Left lung (tissue), 4 donors: ENCODE measurements at regions not wholly inside any gene's neighbourhood (a gene's known extent, or its start where the extent isn't known, plus 50 kb on each side); places are given as distances from the start of the nearest gene placed in this dataset.

Source experiments
- ATAC-seq: fragments of 200-7000 bp; cut with Tn5 transposase; one replicate; pipeline ENCODE4 v1.9.1; 2020; ENCODE audit warnings: moderate library complexity
- DNase-seq, 4 donors: peaks; one replicate each; pipeline ENCODE4 v3.0.0-alpha.2; 2013 to 2020
- H3K27ac ChIP-seq, 2 donors: fragments of 200-600 bp; sonication (generic) in 1 of 2; one replicate each; pipeline versions ENCODE4 v1.5.0 to v1.8.0; 2020 to 2021
- H3K27me3 ChIP-seq, 2 donors: fragments of 200-600 bp; sonication (generic) in 1 of 2; one replicate each; pipeline versions ENCODE4 v1.5.0 to v1.8.0; 2020 to 2021
- H3K36me3 ChIP-seq, 2 donors: fragments of 200-600 bp; sonication (generic) in 1 of 2; one replicate each; pipeline versions ENCODE4 v1.5.0 to v1.8.0; 2020 to 2021
- H3K4me1 ChIP-seq, 2 donors: fragments of 200-600 bp; one replicate each; pipeline ENCODE4 v1.8.0; 2021
- H3K4me3 ChIP-seq, 2 donors: fragments of 200-600 bp; sonication (generic) in 1 of 2; one replicate each; pipeline versions ENCODE4 v1.5.0 to v1.8.0; 2020 to 2021; ENCODE audit warnings: mild to moderate bottlenecking in 1 of 2
- H3K9me3 ChIP-seq, 2 donors: fragments of 200-600 bp; sonication (generic) in 1 of 2; one replicate each; pipeline versions ENCODE4 v1.5.0 to v1.8.0; 2020 to 2021
- intact Hi-C, 2 donors: fragments of 100-400 bp; cut with DNase I; formaldehyde crosslinking; loops; one replicate each; pipeline versions ENCODE4 v1.11.2 to v1.14.2; 2022
- TF ChIP-seq, protein P1 (sequence below), 2 donors: fragments of 200-600 bp; sonication (generic) in 1 of 2; IDR thresholded peaks; one replicate each; pipeline versions ENCODE4 v1.5.0 to v1.8.0; 2021; ENCODE audit warnings: antibody characterized with exemption in 2 of 2
- donor health status: DM: no; HTN: yes; CAD: no.
- donor health status: DM: no; HTN: no; CAD: no.

DNA sequence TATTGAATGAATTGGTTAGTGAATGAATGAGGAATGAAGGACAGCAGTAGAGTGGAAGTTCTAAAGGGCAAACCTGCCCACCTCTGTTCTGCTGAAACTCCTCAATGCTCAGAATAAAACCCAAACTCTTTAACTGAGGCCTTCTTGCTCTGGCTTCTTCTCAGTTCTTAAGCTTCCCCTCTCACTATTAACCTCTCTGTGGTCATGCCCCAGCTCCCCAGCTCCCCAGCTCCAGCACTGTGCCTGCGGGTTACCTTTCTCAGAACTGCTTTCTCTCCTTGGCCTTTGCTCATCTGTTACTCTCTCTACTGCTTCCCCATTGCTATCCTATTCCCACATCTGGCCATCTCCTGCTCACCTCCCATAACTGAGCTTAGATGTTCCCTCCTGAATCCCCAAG is 137.4 kb downstream of the NXPE2 start:
- DNase-seq = no peak
- TF ChIP-seq, protein P1, sequence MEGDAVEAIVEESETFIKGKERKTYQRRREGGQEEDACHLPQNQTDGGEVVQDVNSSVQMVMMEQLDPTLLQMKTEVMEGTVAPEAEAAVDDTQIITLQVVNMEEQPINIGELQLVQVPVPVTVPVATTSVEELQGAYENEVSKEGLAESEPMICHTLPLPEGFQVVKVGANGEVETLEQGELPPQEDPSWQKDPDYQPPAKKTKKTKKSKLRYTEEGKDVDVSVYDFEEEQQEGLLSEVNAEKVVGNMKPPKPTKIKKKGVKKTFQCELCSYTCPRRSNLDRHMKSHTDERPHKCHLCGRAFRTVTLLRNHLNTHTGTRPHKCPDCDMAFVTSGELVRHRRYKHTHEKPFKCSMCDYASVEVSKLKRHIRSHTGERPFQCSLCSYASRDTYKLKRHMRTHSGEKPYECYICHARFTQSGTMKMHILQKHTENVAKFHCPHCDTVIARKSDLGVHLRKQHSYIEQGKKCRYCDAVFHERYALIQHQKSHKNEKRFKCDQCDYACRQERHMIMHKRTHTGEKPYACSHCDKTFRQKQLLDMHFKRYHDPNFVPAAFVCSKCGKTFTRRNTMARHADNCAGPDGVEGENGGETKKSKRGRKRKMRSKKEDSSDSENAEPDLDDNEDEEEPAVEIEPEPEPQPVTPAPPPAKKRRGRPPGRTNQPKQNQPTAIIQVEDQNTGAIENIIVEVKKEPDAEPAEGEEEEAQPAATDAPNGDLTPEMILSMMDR (IDR thresholded peaks at IDR 0.05) = no peak
- Histone ChIP-seq H3K4me3 (no peak overlapping the region), H3K4me1 (no peaks in the 10 kb centered on the region), H3K27ac (no peak overlapping the region), H3K36me3 (no peaks in the 10 kb centered on the region), H3K9me3 (no peaks in the 10 kb centered on the region), H3K27me3 (peaks cover 0 to 12% of the 10 kb centered on the region in 2 donors)
- ATAC-seq = no peak
- intact Hi-C loops = no loop called here

DNA sequence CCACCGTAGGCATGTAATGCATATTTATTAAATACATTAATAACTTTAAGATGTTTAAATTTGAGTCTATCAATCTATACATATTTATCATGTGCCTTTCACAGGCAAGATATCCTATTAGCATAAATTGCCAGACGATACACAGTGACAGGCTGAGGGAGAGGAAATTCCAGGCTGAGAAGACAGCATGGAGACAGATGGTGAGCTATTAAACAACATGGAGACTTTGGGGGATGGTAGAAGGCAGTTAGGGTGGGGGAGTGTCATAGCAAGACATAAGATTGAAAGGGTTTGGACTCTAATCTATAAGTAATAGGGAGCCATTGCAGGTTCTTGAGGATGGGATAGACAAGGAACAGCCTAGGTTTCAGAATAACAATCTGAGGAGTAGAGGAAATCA is 138.5 kb downstream of the NXPE2 start:
- TF ChIP-seq, protein P1 (IDR thresholded peaks at IDR 0.05) = no peak
- no peak for DNase-seq
- ATAC-seq = no peak
- Histone ChIP-seq H3K36me3 (no peaks in the 10 kb centered on the region), H3K4me3 (no peak overlapping the region), H3K27ac (no peak overlapping the region), H3K27me3 (peaks cover 0 to 12% of the 10 kb centered on the region in 2 donors), H3K4me1 (no peaks in the 10 kb centered on the region), H3K9me3 (no peaks in the 10 kb centered on the region)
- intact Hi-C loops = no loop called here

DNA sequence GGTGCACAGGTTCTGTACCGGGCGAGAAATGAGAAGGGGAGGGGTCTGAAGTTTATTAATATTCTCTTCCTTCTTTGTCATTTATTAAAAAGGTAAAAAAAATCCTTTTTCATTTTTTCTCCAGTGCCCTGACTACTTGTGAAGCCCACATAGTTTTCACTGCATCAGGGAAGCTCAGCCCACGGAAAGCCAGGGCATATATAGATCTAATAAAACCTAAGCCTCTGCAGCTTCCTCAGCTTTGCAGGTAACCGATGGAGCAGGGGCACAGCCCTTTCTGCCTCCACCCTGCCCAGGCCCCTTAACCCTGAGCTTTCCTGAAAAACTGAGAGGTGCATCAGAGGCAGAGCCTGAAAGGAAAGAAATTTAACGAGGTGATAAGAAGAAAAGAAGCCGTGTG is 140.1 kb downstream of the NXPE2 start:
- H3K4me1 ChIP-seq = no peaks in the 10 kb centered on the region
- H3K27ac ChIP-seq = no peak overlapping the region
- intact Hi-C loops = no loop called here
- no peak for DNase-seq
- no peaks in the 10 kb centered on the region for H3K9me3 ChIP-seq
- no peak for ATAC-seq
- no peak overlapping the region for H3K4me3 ChIP-seq
- peaks cover 0 to 12% of the 10 kb centered on the region in 2 donors for H3K27me3 ChIP-seq
- no peaks in the 10 kb centered on the region for H3K36me3 ChIP-seq
- TF ChIP-seq, protein P1 (IDR thresholded peaks at IDR 0.05) = no peak

DNA sequence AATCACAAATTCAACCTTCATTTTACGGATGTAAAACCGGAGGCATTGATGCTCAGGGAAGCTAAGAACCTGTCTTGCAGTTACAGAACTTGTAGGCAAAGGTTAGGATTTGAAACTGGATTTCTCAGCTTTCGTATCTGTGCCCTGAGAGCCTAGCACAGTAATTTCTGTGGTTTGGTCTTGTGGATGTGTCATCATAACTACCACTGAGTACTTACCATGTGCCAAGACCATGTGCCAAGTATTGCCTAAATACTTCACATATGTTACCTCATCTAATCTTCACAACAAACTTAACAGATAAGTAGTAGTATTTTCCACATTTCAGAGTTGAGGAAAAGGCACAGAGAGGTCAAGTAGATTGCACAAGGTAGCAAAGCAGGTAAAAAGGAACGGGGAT is 140.7 kb downstream of the NXPE2 start:
- ATAC-seq = no peak

DNA sequence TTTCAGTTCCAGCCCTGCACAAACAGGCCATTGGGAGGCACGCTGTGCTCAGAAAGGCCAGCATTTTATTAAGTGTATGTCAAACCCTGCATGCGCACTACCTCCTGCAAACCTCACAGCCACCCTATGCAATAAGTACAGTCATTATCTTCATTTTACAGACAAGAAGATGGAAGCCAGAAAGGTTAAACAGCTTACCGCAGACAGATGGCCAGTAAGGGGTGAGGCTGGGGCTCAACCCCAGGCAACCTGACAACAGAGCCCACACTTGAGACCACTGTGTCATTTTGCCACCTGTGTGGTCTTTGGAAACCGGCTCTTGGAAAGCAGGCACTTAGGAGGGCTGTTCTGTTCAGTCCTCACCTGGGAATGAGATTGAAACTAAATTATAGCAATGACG is 142.3 kb downstream of the NXPE2 start:
- Histone ChIP-seq H3K9me3 (no peaks in the 10 kb centered on the region), H3K36me3 (no peaks in the 10 kb centered on the region), H3K4me3 (no peak overlapping the region), H3K27ac (no peak overlapping the region), H3K4me1 (no peaks in the 10 kb centered on the region), H3K27me3 (peaks cover 0 to 12% of the 10 kb centered on the region in 2 donors)
- intact Hi-C loops = no loop called here
- DNase-seq (no peak), ATAC-seq (no peak)
- TF ChIP-seq, protein P1 (IDR thresholded peaks at IDR 0.05) = no peak

More for the DNA sequence above, 140.7 kb downstream of the NXPE2 start:
- no peak overlapping the region for H3K27ac ChIP-seq
- H3K36me3 ChIP-seq = no peaks in the 10 kb centered on the region
- H3K9me3 ChIP-seq = no peaks in the 10 kb centered on the region
- no peak for DNase-seq
- no peaks in the 10 kb centered on the region for H3K4me1 ChIP-seq
- H3K27me3 ChIP-seq = peaks cover 0 to 12% of the 10 kb centered on the region in 2 donors
- intact Hi-C loops = no loop called here
- H3K4me3 ChIP-seq = no peak overlapping the region
- TF ChIP-seq, protein P1 (IDR thresholded peaks at IDR 0.05) = no peak
